Parathyroid adenoma (tissue), 2 donors: ENCODE measurements at regions not wholly inside any gene's neighbourhood (a gene's known extent, or its start where the extent isn't known, plus 50 kb on each side); places are given as distances from the start of the nearest gene placed in this dataset.

Source experiments
- H2AFZ ChIP-seq: fragments of 300-600 bp; sonication (generic); one replicate; pipeline ENCODE4 v1.7.0; 2017; ENCODE audit warnings: antibody characterized with exemption, mild to moderate bottlenecking
- H3K27ac ChIP-seq: fragments of 300-600 bp; sonication (generic); one replicate; pipeline ENCODE4 v1.7.0; 2017
- H3K27me3 ChIP-seq: fragments of 300-600 bp; sonication (generic); one replicate; pipeline ENCODE4 v1.7.0; 2017; ENCODE audit warnings: low read length; ENCODE audit not compliant: control insufficient read depth, insufficient read depth
- H3K36me3 ChIP-seq: fragments of 300-600 bp; sonication (generic); one replicate; pipeline ENCODE4 v1.7.0; 2017; ENCODE audit warnings: low read length; ENCODE audit not compliant: control insufficient read depth, insufficient read depth
- H3K4me1 ChIP-seq: fragments of 300-600 bp; sonication (generic); one replicate; pipeline ENCODE4 v1.7.0; 2017; ENCODE audit warnings: control low read depth
- H3K4me2 ChIP-seq: fragments of 300-600 bp; sonication (generic); one replicate; pipeline ENCODE4 v1.7.0; 2017; ENCODE audit warnings: low read length
- H3K4me3 ChIP-seq: fragments of 300-600 bp; sonication (generic); one replicate; pipeline ENCODE4 v1.7.0; 2017; ENCODE audit warnings: low read depth, low read length
- H3K79me2 ChIP-seq: fragments of 300-600 bp; sonication (generic); one replicate; pipeline ENCODE4 v1.7.0; 2017; ENCODE audit warnings: control low read depth
- H3K9ac ChIP-seq: fragments of 300-600 bp; sonication (generic); one replicate; pipeline ENCODE4 v1.7.0; 2017; ENCODE audit warnings: mild to moderate bottlenecking
- H3K9me3 ChIP-seq: fragments of 300-600 bp; sonication (generic); one replicate; pipeline ENCODE4 v1.7.0; 2017; ENCODE audit warnings: low read length; ENCODE audit not compliant: control insufficient read depth
- TF ChIP-seq, protein P1 (sequence below): fragments of 300-600 bp; sonication (generic); IDR thresholded peaks from one replicate; pipeline ENCODE4 v1.7.0; 2017; ENCODE audit warnings: antibody characterized with exemption, mild to moderate bottlenecking
- donor health status: primary hyperparathyroidism.

GRCh38 chr5:35488055-35488454 is 129.6 kb upstream of the SPEF2 start:
- Histone ChIP-seq H3K27me3 (no peaks in the 10 kb centered on the region), H3K4me2 (no peak overlapping the region), H2AFZ (no peak overlapping the region), H3K4me1 (no peaks in the 10 kb centered on the region), H3K79me2 (no peaks in the 10 kb centered on the region), H3K9ac (no peak overlapping the region), H3K4me3 (no peak overlapping the region), H3K27ac (no peak overlapping the region), H3K36me3 (no peaks in the 10 kb centered on the region), H3K9me3 (no peaks in the 10 kb centered on the region)
- TF ChIP-seq, protein P1, sequence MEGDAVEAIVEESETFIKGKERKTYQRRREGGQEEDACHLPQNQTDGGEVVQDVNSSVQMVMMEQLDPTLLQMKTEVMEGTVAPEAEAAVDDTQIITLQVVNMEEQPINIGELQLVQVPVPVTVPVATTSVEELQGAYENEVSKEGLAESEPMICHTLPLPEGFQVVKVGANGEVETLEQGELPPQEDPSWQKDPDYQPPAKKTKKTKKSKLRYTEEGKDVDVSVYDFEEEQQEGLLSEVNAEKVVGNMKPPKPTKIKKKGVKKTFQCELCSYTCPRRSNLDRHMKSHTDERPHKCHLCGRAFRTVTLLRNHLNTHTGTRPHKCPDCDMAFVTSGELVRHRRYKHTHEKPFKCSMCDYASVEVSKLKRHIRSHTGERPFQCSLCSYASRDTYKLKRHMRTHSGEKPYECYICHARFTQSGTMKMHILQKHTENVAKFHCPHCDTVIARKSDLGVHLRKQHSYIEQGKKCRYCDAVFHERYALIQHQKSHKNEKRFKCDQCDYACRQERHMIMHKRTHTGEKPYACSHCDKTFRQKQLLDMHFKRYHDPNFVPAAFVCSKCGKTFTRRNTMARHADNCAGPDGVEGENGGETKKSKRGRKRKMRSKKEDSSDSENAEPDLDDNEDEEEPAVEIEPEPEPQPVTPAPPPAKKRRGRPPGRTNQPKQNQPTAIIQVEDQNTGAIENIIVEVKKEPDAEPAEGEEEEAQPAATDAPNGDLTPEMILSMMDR = no peak

- no peaks in the 10 kb centered on the region for H3K4me1 ChIP-seq
- no peak overlapping the region for H3K4me2 ChIP-seq
- H3K27ac ChIP-seq = no peak overlapping the region
- no peaks in the 10 kb centered on the region for H3K27me3 ChIP-seq
- no peaks in the 10 kb centered on the region for H3K9me3 ChIP-seq
- H3K79me2 ChIP-seq = no peaks in the 10 kb centered on the region
- H2AFZ ChIP-seq = no peak overlapping the region
- no peak overlapping the region for H3K9ac ChIP-seq
- TF ChIP-seq, protein P1 = no peak
- no peaks in the 10 kb centered on the region for H3K36me3 ChIP-seq
- no peak overlapping the region for H3K4me3 ChIP-seq
Measured at GRCh38 chr5:35487233-35488025, 130.2 kb upstream of the SPEF2 start.

- Histone ChIP-seq H3K27me3 (no peaks in the 10 kb centered on the region), H3K4me3 (no peak overlapping the region), H3K9me3 (no peaks in the 10 kb centered on the region), H3K36me3 (no peaks in the 10 kb centered on the region), H3K79me2 (no peaks in the 10 kb centered on the region), H3K9ac (no peak overlapping the region), H3K27ac (no peak overlapping the region), H3K4me1 (no peaks in the 10 kb centered on the region), H3K4me2 (no peak overlapping the region), H2AFZ (no peak overlapping the region)
- TF ChIP-seq, protein P1 = no peak
Measured at GRCh38 chr5:35485487-35485886, 132.2 kb upstream of the SPEF2 start.

DNA sequence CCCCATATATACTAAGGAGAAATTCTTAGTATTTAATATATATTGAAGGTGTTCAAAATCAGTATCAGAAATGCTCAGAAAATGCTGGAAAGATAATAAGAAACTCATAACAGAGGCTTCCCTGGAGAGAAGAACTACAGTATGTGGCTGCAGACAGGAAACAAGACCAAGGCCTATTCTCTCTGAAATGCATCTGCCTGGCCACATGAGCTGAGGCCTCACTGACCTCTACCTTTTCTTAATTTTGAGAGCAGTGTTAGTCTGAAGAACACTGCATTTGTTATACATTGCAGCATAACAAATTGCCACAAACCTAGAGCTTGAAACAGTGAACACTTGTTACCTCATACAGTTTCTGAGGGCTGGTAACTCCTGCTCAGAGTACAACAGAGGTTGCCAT is 133.4 kb upstream of the SPEF2 start:
- TF ChIP-seq, protein P1 = no peak
- Histone ChIP-seq H3K27me3 (no peaks in the 10 kb centered on the region), H3K79me2 (no peaks in the 10 kb centered on the region), H2AFZ (no peak overlapping the region), H3K4me2 (no peak overlapping the region), H3K36me3 (no peaks in the 10 kb centered on the region), H3K4me1 (peaks cover 2% of the 10 kb centered on the region), H3K27ac (no peak overlapping the region), H3K4me3 (no peak overlapping the region), H3K9me3 (no peaks in the 10 kb centered on the region), H3K9ac (no peak overlapping the region)

DNA sequence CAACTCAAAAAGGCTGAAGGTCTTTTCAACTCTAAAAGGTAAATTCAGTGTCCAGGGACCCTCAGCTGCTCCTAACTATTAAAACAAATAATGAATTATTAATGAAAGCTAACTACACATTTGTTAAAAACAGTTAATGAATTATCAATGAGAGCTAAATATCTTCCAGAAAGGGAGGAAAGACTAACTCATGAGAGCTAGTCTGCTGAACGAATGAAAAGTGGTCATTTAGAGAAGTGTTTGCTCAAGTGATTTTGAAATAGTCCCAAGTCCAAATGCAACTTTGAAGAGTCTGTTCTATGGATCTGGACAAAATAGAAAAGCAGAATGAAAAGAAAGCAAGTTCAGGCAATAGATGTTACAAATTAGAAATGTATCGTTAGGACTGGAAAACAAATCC is 133.9 kb upstream of the SPEF2 start:
- Histone ChIP-seq H3K27me3 (no peaks in the 10 kb centered on the region), H3K36me3 (no peaks in the 10 kb centered on the region), H3K4me3 (no peak overlapping the region), H3K79me2 (no peaks in the 10 kb centered on the region), H3K9ac (no peak overlapping the region), H2AFZ (no peak overlapping the region), H3K27ac (no peak overlapping the region), H3K9me3 (no peaks in the 10 kb centered on the region), H3K4me1 (peaks cover 4% of the 10 kb centered on the region), H3K4me2 (no peak overlapping the region)
- TF ChIP-seq, protein P1 = no peak
